Astrocyte (in vitro differentiated cells and primary cell): ENCODE measurements at regions not wholly inside any gene's neighbourhood (a gene's known extent, or its start where the extent isn't known, plus 50 kb on each side); places are given as distances from the start of the nearest gene placed in this dataset.

Source experiments
- CTCF ChIP-seq: IDR thresholded peaks from 2 replicates; pipeline ENCODE4 v1.5.1; 2011; ENCODE audit warnings: low read depth, mild to moderate bottlenecking, inconsistent platforms, low read length, moderate library complexity; ENCODE audit not compliant: insufficient read depth
- EZH2 ChIP-seq: IDR thresholded peaks from 2 replicates; pipeline ENCODE4 v1.6.1; 2012; ENCODE audit warnings: mild to moderate bottlenecking, low read length, inconsistent platforms; ENCODE audit not compliant: insufficient read depth

- no peak for TF ChIP-seq CTCF
- TF ChIP-seq EZH2: no peak
These were observed 374.3 kb upstream of the CCDC196 start for GRCh38 chr14:66111891-66112290.
